Bronchial epithelial cell (primary cell): ENCODE measurements at regions not wholly inside any gene's neighbourhood (a gene's known extent, or its start where the extent isn't known, plus 50 kb on each side); places are given as distances from the start of the nearest gene placed in this dataset.
A peak's percentile ranks its signal among the peaks of the same experiment; 100 is the strongest.

Experiments
- DNase-seq: peaks from one replicate; pipeline ENCODE4 v3.0.0-alpha.2; 2010; ENCODE audit warnings: low read depth
- FAIRE-seq: peaks from 2 replicates; lab custom pipeline; 2011; peaks lifted over from hg19 to GRCh38; lab: Jason Lieb, UNC
- H3K27me3 ChIP-seq: 2 replicates; pipeline ENCODE4 v1.5.1; 2011; ENCODE audit warnings: low read length; ENCODE audit not compliant: control insufficient read depth, insufficient read depth
- H3K36me3 ChIP-seq: 2 replicates; pipeline ENCODE4 v1.5.1; 2011; ENCODE audit warnings: low read length; ENCODE audit not compliant: control insufficient read depth, insufficient read depth
- H3K4me3 ChIP-seq: 2 replicates; pipeline ENCODE4 v1.5.1; 2011; ENCODE audit warnings: mild to moderate bottlenecking, low read depth, low read length, control low read depth
- CTCF ChIP-seq: IDR thresholded peaks from 2 replicates; pipeline ENCODE4 v1.5.1; 2011; ENCODE audit warnings: mild to moderate bottlenecking, moderate library complexity, low read length, control low read depth, inconsistent platforms; ENCODE audit not compliant: insufficient read depth, severe bottlenecking

- Histone ChIP-seq H3K36me3 (no peaks in the 10 kb centered on the region), H3K4me3 (no peak overlapping the region), H3K27me3 (no peaks in the 10 kb centered on the region)
- DNase-seq (no peak), FAIRE-seq (no peak)
- TF ChIP-seq CTCF, result no peak
These were observed 266.1 kb upstream of the RAB6C start for GRCh38 chr2:129713337-129713736.

- H3K27me3 ChIP-seq, result no peaks in the 10 kb centered on the region
- peak; percentile 40 for FAIRE-seq
- no peak for TF ChIP-seq CTCF
- no peaks in the 10 kb centered on the region for H3K36me3 ChIP-seq
- no peak overlapping the region for H3K4me3 ChIP-seq
- DNase-seq, result no peak
These were observed 262.5 kb upstream of the RAB6C start for GRCh38 chr2:129716781-129717559.

- no peak for DNase-seq
- TF ChIP-seq CTCF, result no peak
- H3K36me3 ChIP-seq, result no peaks in the 10 kb centered on the region
- no peaks in the 10 kb centered on the region for H3K27me3 ChIP-seq
- no peak overlapping the region for H3K4me3 ChIP-seq
- FAIRE-seq, result peak; percentile 7
These were observed 261.8 kb upstream of the RAB6C start for GRCh38 chr2:129717560-129718130.

- FAIRE-seq, result no peak
- no peak for DNase-seq
- Histone ChIP-seq H3K36me3 (no peaks in the 10 kb centered on the region), H3K27me3 (peaks cover 2% of the 10 kb centered on the region), H3K4me3 (no peak overlapping the region)
- no peak for TF ChIP-seq CTCF
These were observed 260.1 kb upstream of the RAB6C start for GRCh38 chr2:129719335-129719734.

GRCh38 chr2:129720360-129720759 is 259.1 kb upstream of the RAB6C start:
- Histone ChIP-seq H3K36me3 (no peaks in the 10 kb centered on the region), H3K4me3 (no peak overlapping the region), H3K27me3 (peaks cover 2% of the 10 kb centered on the region)
- DNase-seq (no peak), FAIRE-seq (no peak)
- TF ChIP-seq CTCF, result no peak
